OCI-M2 (cell line): ENCODE measurements at regions not wholly inside any gene's neighbourhood (a gene's known extent, or its start where the extent isn't known, plus 50 kb on each side); places are given as distances from the start of the nearest gene placed in this dataset.

Experiments
- DNase-seq: peaks from one replicate; lab custom pipeline; 2025; ENCODE audit not compliant: unreplicated experiment; lab: John Stamatoyannopoulos, UW

GRCh38 chr1:228917342-228917741, 182.1 kb downstream of the RHOU start:
- DNase-seq, result no peak

GRCh38 chr1:228917755-228918154, 182.5 kb downstream of the RHOU start:
- no peak for DNase-seq

- DNase-seq, result no peak
Measured at GRCh38 chr1:228918335-228918734, 183.1 kb downstream of the RHOU start.

- no peak for DNase-seq
Measured at GRCh38 chr1:228919914-228920313, 184.6 kb downstream of the RHOU start.

GRCh38 chr1:228920831-228921230, 185.6 kb downstream of the RHOU start:
- no peak for DNase-seq

- DNase-seq, result no peak
Measured at GRCh38 chr1:228921481-228921880, 186.2 kb downstream of the RHOU start.

- no peak for DNase-seq
Measured at GRCh38 chr1:228922722-228923376, 187.6 kb downstream of the RHOU start.

- DNase-seq, result no peak
Measured at GRCh38 chr1:228923973-228924686, 188.9 kb downstream of the RHOU start.

- no peak for DNase-seq
Measured at GRCh38 chr1:228925691-228926090, 190.4 kb downstream of the RHOU start.

- DNase-seq, result no peak
Measured at GRCh38 chr1:228927421-228927820, 192.1 kb downstream of the RHOU start.

- no peak for DNase-seq
Measured at GRCh38 chr1:228927946-228928898, 192.9 kb downstream of the RHOU start.

GRCh38 chr1:228929476-228930027, 194.3 kb downstream of the RHOU start:
- DNase-seq, result no peak

- DNase-seq, result no peak
Measured at GRCh38 chr1:228930479-228930957, 195.2 kb downstream of the RHOU start.

GRCh38 chr1:228933753-228934152, 198.5 kb downstream of the RHOU start:
- DNase-seq, result no peak

GRCh38 chr1:228935198-228935663, 200.0 kb downstream of the RHOU start:
- no peak for DNase-seq

GRCh38 chr1:228935855-228936727, 200.8 kb downstream of the RHOU start:
- no peak for DNase-seq

- no peak for DNase-seq
Measured at GRCh38 chr1:228936881-228937280, 201.6 kb downstream of the RHOU start.

GRCh38 chr1:228937351-228937750, 202.1 kb downstream of the RHOU start:
- no peak for DNase-seq

- DNase-seq, result no peak
Measured at GRCh38 chr1:228937851-228938536, 202.7 kb downstream of the RHOU start.

GRCh38 chr1:228938537-228938901, 203.2 kb downstream of the RHOU start:
- no peak for DNase-seq
